ENCODE measurements at regions not wholly inside any gene's neighbourhood (a gene's known extent, or its start where the extent isn't known, plus 50 kb on each side); places are given as distances from the start of the nearest gene placed in this dataset.

- TF ChIP-seq CTCF (IDR thresholded peaks at IDR 0.05) (no peak), POLR2A (IDR thresholded peaks at IDR 0.05) (no peak)
Measured at GRCh38 chr12:88406905-88407304, 173.4 kb downstream of the KITLG start.
